Suprapubic skin (tissue), 4 donors: ENCODE measurements at regions not wholly inside any gene's neighbourhood (a gene's known extent, or its start where the extent isn't known, plus 50 kb on each side); places are given as distances from the start of the nearest gene placed in this dataset.
A peak's percentile ranks its signal among the peaks of the same experiment; 100 is the strongest.

Experiments used
- DNase-seq, 2 donors: peaks; one replicate each; pipeline ENCODE4 v3.0.0-alpha.2; 2019; ENCODE audit warnings: low spot score in 2 of 2
- H3K27ac ChIP-seq: fragments of 200-600 bp; sonication (generic); one replicate; pipeline ENCODE4 v1.5.1; 2019
- H3K27me3 ChIP-seq: fragments of 200-600 bp; sonication (generic); one replicate; pipeline ENCODE4 v1.5.1; 2019
- H3K36me3 ChIP-seq: fragments of 200-600 bp; sonication (generic); one replicate; pipeline ENCODE4 v1.5.1; 2019
- H3K4me1 ChIP-seq: fragments of 200-600 bp; sonication (generic); one replicate; pipeline ENCODE4 v1.5.1; 2019
- H3K4me3 ChIP-seq: fragments of 200-600 bp; sonication (generic); one replicate; pipeline ENCODE4 v1.5.1; 2019; ENCODE audit warnings: mild to moderate bottlenecking
- H3K9me3 ChIP-seq: fragments of 200-600 bp; sonication (generic); one replicate; pipeline ENCODE4 v1.5.1; 2019
- CTCF ChIP-seq, 2 donors: fragments of 200-600 bp in 1 of 2; fragments of 450-650 bp in 1 of 2; sonication (generic) in 1 of 2; IDR thresholded peaks; one replicate each; pipeline ENCODE4 v1.5.1; 2016 to 2019; ENCODE audit warnings: antibody characterized with exemption in 2 of 2, mild to moderate bottlenecking in 1 of 2, moderate library complexity in 1 of 2
- EP300 ChIP-seq: sonication (generic); formaldehyde crosslinking; IDR thresholded peaks from one replicate; pipeline ENCODE4 v1.6.1; 2017; ENCODE audit warnings: antibody characterized with exemption
- POLR2A ChIP-seq, 2 donors: fragments of 450-650 bp; IDR thresholded peaks; one replicate each; pipeline ENCODE4 v1.6.1; 2017; ENCODE audit warnings: antibody characterized with exemption in 2 of 2, mild to moderate bottlenecking in 2 of 2, moderate library complexity in 2 of 2
- POLR2AphosphoS5 ChIP-seq, 3 donors: sonication (generic); formaldehyde crosslinking; IDR thresholded peaks; one replicate each; pipeline ENCODE4 v1.6.1; 2017; ENCODE audit warnings: antibody characterized with exemption in 3 of 3
- WGBS: methylation state at CpG from one replicate; pipeline ENCODE4 v1.1.5; 2018; 5-methylcytosine and 5-hydroxymethylcytosine counted together

DNA sequence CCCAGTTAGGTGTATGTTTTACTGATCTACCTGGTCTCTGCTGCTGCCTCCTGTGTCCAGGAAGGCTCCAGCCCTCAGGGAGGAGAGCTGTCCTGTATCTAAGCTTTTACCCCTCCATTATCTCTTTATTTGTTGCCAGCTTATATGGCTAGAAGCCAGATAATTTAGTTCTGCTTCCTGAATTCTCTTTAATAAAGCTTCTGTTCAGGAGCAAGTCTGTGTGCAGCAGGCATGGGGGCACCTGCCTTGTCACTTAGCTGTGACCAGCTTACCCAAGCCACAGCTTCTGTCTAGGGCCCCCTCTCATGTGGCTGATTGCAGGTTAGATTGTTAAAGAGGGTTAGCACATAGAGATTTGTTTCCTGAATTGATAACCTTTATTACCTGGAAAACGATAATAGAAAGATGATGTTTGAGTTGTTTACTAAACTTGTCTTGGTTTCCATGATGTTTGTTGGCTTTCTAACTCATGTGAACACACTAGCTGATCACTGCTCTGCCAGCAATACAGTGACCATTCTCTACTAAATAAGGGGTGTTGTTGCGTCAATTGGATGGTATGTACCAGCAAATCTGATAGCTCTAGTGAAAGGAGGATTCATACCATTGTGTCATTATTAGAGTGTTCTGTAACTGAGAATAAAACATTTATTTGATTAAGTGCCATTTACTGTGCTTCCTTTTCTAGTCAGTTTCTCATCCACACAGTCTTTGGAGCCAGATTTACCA is 189.8 kb upstream of the ANK2 start:
- H3K36me3 ChIP-seq: no peaks in the 10 kb centered on the region
- no peak overlapping the region for H3K4me3 ChIP-seq
- no peaks in the 10 kb centered on the region for H3K27me3 ChIP-seq
- 93% methylated on average over 2 of the region's 2 CpGs for WGBS
- DNase-seq: no peak
- H3K4me1 ChIP-seq: peaks cover 5% of the 10 kb centered on the region
- TF ChIP-seq EP300 (no peak), POLR2A (IDR thresholded peaks at IDR 0.05) (no peak), CTCF (IDR thresholded peaks at IDR 0.05) (no peak), POLR2AphosphoS5 (IDR thresholded peaks at IDR 0.05) (no peak)
- H3K9me3 ChIP-seq: no peaks in the 10 kb centered on the region
- no peak overlapping the region for H3K27ac ChIP-seq

DNA sequence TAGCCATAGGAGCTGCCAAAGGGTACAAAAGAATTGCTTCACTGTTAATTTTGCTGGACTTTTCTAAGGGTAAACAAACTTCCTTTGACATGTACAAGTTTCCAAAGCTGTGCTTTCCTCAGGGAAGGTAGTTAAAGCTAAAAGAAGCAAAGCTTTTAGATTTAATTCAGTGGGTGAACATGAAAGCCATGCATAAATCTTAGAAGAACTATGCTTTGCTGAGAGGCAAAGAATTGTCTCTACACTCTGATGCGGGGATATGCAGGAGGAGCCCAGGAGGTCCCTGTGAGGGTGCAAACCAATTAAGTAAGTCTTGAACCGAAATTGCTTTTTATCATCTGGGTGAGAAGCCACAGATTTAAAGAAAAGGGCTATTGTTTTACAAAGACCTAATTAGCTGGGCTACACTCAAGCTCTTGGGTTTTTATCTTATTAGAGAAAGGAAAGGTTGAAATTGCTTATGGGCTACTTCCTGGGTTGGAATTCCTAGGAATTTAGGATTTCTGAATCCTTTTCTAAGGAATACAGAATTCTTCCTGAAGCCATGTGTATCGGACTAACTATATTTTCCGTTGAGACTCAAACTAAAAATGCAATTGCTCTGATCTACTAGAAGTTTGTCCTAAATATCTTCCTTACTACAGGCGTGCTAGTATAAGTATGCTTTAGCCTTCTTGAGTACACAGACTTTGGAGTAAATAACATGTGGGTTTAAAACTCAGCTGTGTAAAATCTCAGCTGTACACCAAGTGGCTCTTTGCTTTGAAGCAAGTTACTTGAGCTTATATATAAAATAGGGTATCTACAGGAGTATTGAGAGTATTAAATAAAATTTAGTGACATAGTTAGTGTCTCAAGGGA is 188.4 kb upstream of the ANK2 start:
- no peak overlapping the region for H3K4me3 ChIP-seq
- no peaks in the 10 kb centered on the region for H3K27me3 ChIP-seq
- WGBS: 54% methylated on average over 5 of the region's 5 CpGs
- no peaks in the 10 kb centered on the region for H3K9me3 ChIP-seq
- no peak for DNase-seq
- H3K36me3 ChIP-seq: no peaks in the 10 kb centered on the region
- no peak for TF ChIP-seq POLR2AphosphoS5 (IDR thresholded peaks at IDR 0.05)
- no peak for TF ChIP-seq CTCF (IDR thresholded peaks at IDR 0.05)
- TF ChIP-seq POLR2A (IDR thresholded peaks at IDR 0.05): no peak
- no peak for TF ChIP-seq EP300
- H3K4me1 ChIP-seq: peaks cover 5% of the 10 kb centered on the region
- peak overlapping the region; percentile 31 for H3K27ac ChIP-seq

- Histone ChIP-seq H3K9me3 (no peaks in the 10 kb centered on the region), H3K36me3 (no peaks in the 10 kb centered on the region), H3K27ac (peak overlapping the region; percentile 31), H3K4me3 (no peak overlapping the region), H3K27me3 (no peaks in the 10 kb centered on the region), H3K4me1 (peaks cover 1% of the 10 kb centered on the region)
- TF ChIP-seq CTCF (IDR thresholded peaks at IDR 0.05) (no peak), EP300 (no peak), POLR2AphosphoS5 (IDR thresholded peaks at IDR 0.05) (no peak), POLR2A (IDR thresholded peaks at IDR 0.05) (no peak)
- 57% methylated on average over 3 of the region's 3 CpGs for WGBS
- DNase-seq: no peak
Measured at GRCh38 chr4:112861691-112862674, 187.5 kb upstream of the ANK2 start.

- Histone ChIP-seq H3K4me1 (no peaks in the 10 kb centered on the region), H3K27me3 (no peaks in the 10 kb centered on the region), H3K4me3 (no peak overlapping the region), H3K9me3 (no peaks in the 10 kb centered on the region), H3K36me3 (no peaks in the 10 kb centered on the region), H3K27ac (no peak overlapping the region)
- TF ChIP-seq POLR2AphosphoS5 (IDR thresholded peaks at IDR 0.05): no peak
- DNase-seq: no peak
Measured at GRCh38 chr4:112865443-112865842, 184.0 kb upstream of the ANK2 start.

DNA sequence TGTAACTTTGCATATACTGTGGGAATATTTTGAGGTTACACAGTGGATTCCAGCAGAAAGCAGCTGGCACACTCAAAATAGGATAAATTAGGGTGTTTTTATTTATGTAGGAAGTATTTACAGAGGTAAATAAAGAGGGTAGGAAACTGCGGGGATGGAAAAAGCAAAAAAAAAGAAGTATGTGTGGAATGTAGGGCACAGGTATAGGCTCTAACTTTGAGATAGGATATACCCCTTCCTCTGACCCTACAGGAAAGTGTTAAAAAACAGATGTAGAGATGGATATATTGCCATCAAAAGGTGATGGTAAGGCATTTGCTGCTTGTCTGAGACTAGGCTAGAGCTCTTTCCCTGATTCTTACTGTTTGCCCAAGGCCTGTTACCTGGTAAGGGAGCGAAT is 173.1 kb upstream of the ANK2 start:
- Histone ChIP-seq H3K9me3 (no peaks in the 10 kb centered on the region), H3K36me3 (no peaks in the 10 kb centered on the region), H3K4me3 (no peak overlapping the region), H3K27ac (no peak overlapping the region), H3K27me3 (no peaks in the 10 kb centered on the region), H3K4me1 (no peaks in the 10 kb centered on the region)
- TF ChIP-seq POLR2A (IDR thresholded peaks at IDR 0.05): no peak
- TF ChIP-seq CTCF (IDR thresholded peaks at IDR 0.05): no peak
- TF ChIP-seq EP300: no peak
- no peak for TF ChIP-seq POLR2AphosphoS5 (IDR thresholded peaks at IDR 0.05)
- 63% methylated on average over 2 of the region's 2 CpGs for WGBS
- DNase-seq: no peak
